ENCODE measurements at regions not wholly inside any gene's neighbourhood (a gene's known extent, or its start where the extent isn't known, plus 50 kb on each side); places are given as distances from the start of the nearest gene placed in this dataset.

- TF ChIP-seq YY1 (IDR thresholded peaks at IDR 0.05; ENCODE audit: insufficient read depth, insufficient read length) (no peak), ZNF274 (IDR thresholded peaks at IDR 0.05; ENCODE audit: low read depth, low read length) (no peak)
These were observed 254.7 kb upstream of the KLHL1 start for GRCh38 chr13:70362820-70363570.
